ENCODE measurements at regions not wholly inside any gene's neighbourhood (a gene's known extent, or its start where the extent isn't known, plus 50 kb on each side); places are given as distances from the start of the nearest gene placed in this dataset.

GRCh38 chr7:98464558-98464940 is 63.7 kb upstream of the BAIAP2L1 start:
- Mint-ChIP-seq H3K27ac (no peak overlapping the region), H3K27me3 (peaks cover 4% of the 10 kb centered on the region), H3K9me3 (peaks cover 4% of the 10 kb centered on the region), H3K4me1 (no peaks in the 10 kb centered on the region), H3K4me3 (no peak overlapping the region), H3K36me3 (no peaks in the 10 kb centered on the region)
- CTCF ChIA-PET: interaction anchor here (0.8 kb wide), 1 partner anchor 33 kb away, joined by 3 read pairs; no protein-coding TSS in a partner anchor
- DNase-seq: no peak

- Mint-ChIP-seq H3K36me3 (no peaks in the 10 kb centered on the region), H3K4me3 (no peak overlapping the region), H3K4me1 (no peaks in the 10 kb centered on the region), H3K27ac (no peak overlapping the region), H3K27me3 (no peaks in the 10 kb centered on the region), H3K9me3 (peaks cover 2% of the 10 kb centered on the region)
- CTCF ChIA-PET: interaction anchor here (0.8 kb wide), 1 partner anchor 33 kb away, joined by 3 read pairs; no protein-coding TSS in a partner anchor
- DNase-seq: no peak
These were observed 63.1 kb upstream of the BAIAP2L1 start for GRCh38 chr7:98463837-98464557.

GRCh38 chr7:98462911-98463633 is 62.2 kb upstream of the BAIAP2L1 start:
- H3K27ac Mint-ChIP-seq: no peak overlapping the region
- no peaks in the 10 kb centered on the region for H3K27me3 Mint-ChIP-seq
- H3K4me1 Mint-ChIP-seq: no peaks in the 10 kb centered on the region
- CTCF ChIA-PET: no interaction called here
- H3K36me3 Mint-ChIP-seq: no peaks in the 10 kb centered on the region
- H3K4me3 Mint-ChIP-seq: no peak overlapping the region
- no peak for DNase-seq
- no peaks in the 10 kb centered on the region for H3K9me3 Mint-ChIP-seq

GRCh38 chr7:98460902-98461301 is 60.0 kb upstream of the BAIAP2L1 start:
- no peaks in the 10 kb centered on the region for H3K36me3 Mint-ChIP-seq
- CTCF ChIA-PET: no interaction called here

GRCh38 chr7:98459529-98459928 is 58.6 kb upstream of the BAIAP2L1 start:
- no peaks in the 10 kb centered on the region for H3K36me3 Mint-ChIP-seq
- no peak overlapping the region for H3K4me3 Mint-ChIP-seq
- H3K4me1 Mint-ChIP-seq: no peaks in the 10 kb centered on the region
- H3K27me3 Mint-ChIP-seq: no peaks in the 10 kb centered on the region
- DNase-seq: no peak
- CTCF ChIA-PET: no interaction called here
- H3K27ac Mint-ChIP-seq: no peak overlapping the region
- no peaks in the 10 kb centered on the region for H3K9me3 Mint-ChIP-seq

More at GRCh38 chr7:98460902-98461301, 60.0 kb upstream of the BAIAP2L1 start:
- Mint-ChIP-seq H3K4me1 (no peaks in the 10 kb centered on the region), H3K9me3 (no peaks in the 10 kb centered on the region), H3K27ac (no peak overlapping the region), H3K27me3 (no peaks in the 10 kb centered on the region), H3K4me3 (no peak overlapping the region)
- DNase-seq: no peak

- no peak for DNase-seq
- Mint-ChIP-seq H3K4me3 (no peak overlapping the region), H3K9me3 (peaks cover under 1% of the 10 kb centered on the region), H3K4me1 (no peaks in the 10 kb centered on the region), H3K27me3 (no peaks in the 10 kb centered on the region), H3K36me3 (no peaks in the 10 kb centered on the region), H3K27ac (no peak overlapping the region)
- CTCF ChIA-PET: no interaction called here
These were observed 57.4 kb upstream of the BAIAP2L1 start for GRCh38 chr7:98458090-98458875.

- no peaks in the 10 kb centered on the region for H3K27me3 Mint-ChIP-seq
- no peak overlapping the region for H3K27ac Mint-ChIP-seq
- no peak overlapping the region for H3K4me3 Mint-ChIP-seq
- peaks cover 8% of the 10 kb centered on the region for H3K9me3 Mint-ChIP-seq
- no peak for DNase-seq
- CTCF ChIA-PET: no interaction called here
- no peaks in the 10 kb centered on the region for H3K36me3 Mint-ChIP-seq
- no peaks in the 10 kb centered on the region for H3K4me1 Mint-ChIP-seq
These were observed 56.0 kb upstream of the BAIAP2L1 start for GRCh38 chr7:98456866-98457265.

GRCh38 chr7:98452791-98453190 is 51.9 kb upstream of the BAIAP2L1 start:
- Mint-ChIP-seq H3K27ac (no peak overlapping the region), H3K27me3 (peaks cover 4% of the 10 kb centered on the region), H3K36me3 (no peaks in the 10 kb centered on the region), H3K4me1 (no peaks in the 10 kb centered on the region), H3K9me3 (peaks cover 9% of the 10 kb centered on the region), H3K4me3 (no peak overlapping the region)
- no peak for DNase-seq
- CTCF ChIA-PET: no interaction called here
